Medulla oblongata (tissue), 1 donor: ENCODE measurements at regions not wholly inside any gene's neighbourhood (a gene's known extent, or its start where the extent isn't known, plus 50 kb on each side); places are given as distances from the start of the nearest gene placed in this dataset.

ENCODE experiments used
- DNase-seq: peaks from one replicate; pipeline ENCODE4 v3.0.0-alpha.2; 2015; ENCODE audit errors: extremely low spot score

- peak; percentile 97 for DNase-seq
These were observed 169.8 kb upstream of the RAI14 start for GRCh38 chr5:34486160-34486848.

DNA sequence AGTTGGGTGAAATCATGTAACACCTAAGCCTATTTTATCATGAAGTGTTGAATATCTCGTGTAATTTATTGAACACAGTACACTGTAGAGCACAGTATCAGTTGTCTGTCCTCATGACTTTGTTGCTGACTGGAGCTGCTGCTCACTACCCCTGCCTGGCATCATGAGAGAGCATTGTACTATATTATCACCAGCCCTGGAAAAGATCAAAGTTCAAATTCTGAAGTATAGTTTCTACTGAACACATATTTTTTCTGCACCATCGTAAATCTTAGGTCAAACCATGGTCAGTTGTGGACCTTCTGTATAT lies 169.3 kb upstream of the RAI14 start:
- DNase-seq: no peak

DNA sequence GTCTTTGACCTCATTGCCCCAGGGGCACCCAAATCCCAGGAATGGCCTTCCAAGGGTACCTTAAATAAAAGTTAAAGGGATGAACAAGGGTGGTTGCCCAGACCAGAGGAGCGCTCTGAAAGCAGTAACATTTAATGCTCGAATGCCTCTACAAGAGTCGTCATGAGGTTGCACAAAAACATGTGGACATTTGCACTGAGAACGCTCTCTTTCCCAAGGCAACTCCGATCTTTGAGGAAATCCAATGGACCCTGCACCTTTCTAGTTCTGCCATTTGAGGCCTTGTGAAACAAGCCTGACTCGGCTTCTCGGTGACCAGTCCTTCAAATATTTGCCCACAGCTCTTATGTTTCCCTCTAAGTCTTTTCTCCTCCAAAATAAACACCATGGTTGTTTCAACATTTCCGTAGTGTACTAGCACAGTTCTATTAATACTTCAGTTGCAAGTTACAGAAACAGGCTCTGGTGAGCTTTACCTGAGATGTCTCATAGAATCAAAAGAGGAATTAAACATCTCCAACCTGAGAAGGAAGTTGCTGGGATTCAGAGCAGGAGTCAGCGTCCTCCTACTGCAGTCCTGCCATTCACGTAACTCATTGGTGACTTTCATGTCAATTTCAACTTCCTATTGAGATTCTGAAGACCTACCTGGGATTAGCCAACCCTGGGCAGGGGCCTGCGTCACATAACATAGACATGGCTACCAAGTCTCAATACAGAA lies 168.8 kb upstream of the RAI14 start:
- no peak for DNase-seq

DNA sequence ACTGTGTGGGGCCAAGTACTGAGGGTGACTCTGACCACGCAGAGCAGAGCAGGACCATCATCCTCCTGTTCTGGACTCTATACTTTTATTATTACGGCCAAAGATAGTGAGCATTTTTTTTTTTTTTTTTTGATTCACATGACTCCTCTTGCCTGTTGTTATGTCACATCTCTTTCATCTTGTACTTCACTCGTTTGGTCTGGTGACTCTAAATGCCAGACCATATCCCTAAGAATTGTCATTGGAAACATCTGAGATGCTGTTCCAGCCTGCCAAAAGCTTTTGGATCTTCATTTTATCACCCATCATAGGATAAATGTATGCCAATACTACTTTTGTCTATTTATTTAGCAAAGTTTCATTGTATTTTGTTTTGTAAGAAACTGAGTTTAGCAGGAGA lies 168.2 kb upstream of the RAI14 start:
- DNase-seq: no peak

- no peak for DNase-seq
These were observed 167.1 kb upstream of the RAI14 start for GRCh38 chr5:34488984-34489383.

DNA sequence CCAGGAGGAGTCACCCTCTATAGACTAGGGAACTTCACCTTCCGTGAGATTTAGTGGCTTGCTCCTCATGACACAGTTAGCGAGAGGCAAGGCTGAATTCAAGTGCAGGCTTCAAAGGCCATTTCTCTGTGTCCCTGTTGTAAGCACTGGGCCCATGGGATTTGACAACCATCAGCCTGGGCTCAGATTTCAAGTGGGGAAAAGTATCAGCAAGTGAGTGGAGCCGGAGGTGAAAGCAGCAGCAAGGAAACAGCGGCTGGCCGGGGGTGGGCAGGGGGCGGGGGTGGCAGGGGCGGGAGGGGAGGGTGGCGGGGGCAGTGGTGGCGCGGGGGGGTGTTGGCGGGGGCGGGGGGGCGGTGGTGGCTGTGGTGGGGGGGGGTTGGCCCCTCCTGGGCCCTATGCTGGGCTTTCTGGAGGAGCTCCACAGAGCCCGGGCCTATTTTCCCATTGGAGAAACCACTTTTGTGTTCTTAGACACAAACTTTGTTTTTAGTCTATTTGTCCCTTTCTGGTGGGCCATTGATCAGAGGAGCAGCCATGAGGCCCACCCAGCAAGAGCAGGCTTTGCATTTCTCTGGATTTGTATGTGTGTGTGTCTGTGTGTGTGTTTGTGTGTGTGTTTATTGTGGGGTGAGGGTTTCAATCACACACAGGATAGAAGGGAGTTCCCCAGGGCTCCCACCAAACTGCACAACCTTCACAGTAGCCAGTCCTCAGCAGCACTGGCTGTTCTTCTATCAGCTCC lies 165.4 kb upstream of the RAI14 start:
- DNase-seq: no peak

DNA sequence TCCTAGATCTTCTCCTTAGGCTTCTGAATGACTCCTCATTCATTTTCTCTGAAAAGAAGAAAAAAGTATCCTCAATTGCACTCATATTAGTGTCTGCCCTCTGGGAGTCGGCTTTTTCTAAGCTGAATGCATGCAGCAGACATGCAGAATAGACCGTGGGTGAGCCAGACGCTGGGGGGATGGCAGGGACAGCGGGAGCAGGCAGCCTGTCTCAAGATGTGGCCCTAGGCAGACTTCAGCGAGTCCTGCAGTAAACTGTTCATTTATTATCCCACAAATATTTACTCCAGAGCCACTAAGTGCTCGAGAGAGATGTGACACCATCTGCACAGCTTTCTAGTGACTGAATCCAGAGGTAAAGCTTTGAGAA lies 164.9 kb upstream of the RAI14 start:
- no peak for DNase-seq

GRCh38 chr5:34494111-34494755 lies 161.9 kb upstream of the RAI14 start:
- DNase-seq: no peak

DNA sequence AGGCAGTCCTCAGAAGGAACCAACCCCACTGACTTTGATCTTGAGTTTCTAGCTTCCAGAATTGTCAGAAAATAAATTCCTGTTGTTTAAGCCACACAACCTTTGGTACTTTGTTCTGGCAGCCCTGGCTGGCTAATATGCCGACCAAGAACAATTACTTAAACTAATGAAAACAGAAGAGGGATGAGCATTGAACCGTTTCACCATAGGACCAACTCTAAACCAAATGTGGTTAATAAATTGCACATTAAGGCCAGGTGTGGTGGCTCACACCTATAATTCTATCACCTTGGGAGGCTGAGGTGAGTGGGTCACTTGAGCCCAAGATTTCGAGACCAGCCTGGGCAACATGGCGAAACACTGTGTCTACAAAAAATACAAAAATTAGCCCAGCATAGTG lies 160.9 kb upstream of the RAI14 start:
- no peak for DNase-seq

DNA sequence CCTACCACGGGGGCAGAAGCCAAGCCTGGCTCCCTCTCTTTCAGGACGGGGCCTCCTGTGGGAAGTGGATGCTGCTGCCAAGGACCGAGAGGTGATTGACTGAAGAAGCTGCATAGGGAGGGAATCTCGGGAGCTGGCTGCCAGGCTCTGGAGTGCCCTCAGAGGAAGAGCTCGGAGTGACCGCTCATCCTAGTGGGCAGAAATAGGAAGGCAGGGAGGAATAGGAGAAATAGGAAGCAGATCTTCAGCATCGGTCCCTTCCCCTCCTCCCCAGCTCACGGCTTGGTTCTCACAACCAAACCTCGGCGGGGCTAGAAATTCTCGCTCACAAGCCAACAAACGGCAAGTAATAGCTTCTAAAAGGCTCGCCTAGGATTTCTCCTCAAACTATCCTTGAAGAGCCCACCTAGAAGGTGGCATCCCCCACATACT lies 159.9 kb upstream of the RAI14 start:
- no peak for DNase-seq

GRCh38 chr5:34496701-34497469 lies 159.2 kb upstream of the RAI14 start:
- DNase-seq: peak; percentile 53

DNA sequence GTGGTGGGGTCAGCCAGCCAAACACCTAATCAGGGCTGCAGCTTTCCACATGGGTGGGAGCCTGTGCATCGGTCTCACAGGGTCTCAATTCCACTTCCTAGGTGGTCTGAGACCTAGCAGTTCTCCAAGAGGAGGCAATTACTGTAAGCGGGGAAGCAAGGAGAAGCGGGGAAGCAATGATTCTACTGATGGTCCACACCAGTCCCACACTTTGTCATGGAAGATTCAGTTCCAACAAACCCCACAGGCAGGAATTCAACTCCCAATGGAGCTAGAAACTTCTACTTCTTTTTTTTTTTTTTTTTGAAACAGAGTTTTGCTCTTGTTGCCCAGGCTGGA lies 158.7 kb upstream of the RAI14 start:
- no peak for DNase-seq

DNA sequence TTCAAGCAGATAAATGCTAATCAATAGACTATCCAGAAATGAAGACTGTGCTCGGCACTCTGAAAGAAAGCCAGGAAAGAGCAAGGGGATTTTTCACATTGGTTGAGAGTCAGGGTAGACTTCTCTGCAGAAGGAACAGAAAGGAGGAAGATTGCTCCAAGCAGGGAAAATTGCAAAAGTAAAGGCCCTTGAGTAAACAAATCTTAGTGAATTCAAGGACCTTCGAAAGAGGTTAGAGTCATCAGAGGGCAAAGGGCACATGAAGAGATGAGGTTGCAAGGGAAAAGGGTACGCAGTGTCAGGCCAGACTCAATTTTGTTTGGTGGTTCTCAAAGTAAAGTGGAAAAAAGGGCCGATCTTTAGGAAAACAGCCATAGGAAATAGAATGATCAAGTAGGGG lies 157.6 kb upstream of the RAI14 start:
- no peak for DNase-seq

DNA sequence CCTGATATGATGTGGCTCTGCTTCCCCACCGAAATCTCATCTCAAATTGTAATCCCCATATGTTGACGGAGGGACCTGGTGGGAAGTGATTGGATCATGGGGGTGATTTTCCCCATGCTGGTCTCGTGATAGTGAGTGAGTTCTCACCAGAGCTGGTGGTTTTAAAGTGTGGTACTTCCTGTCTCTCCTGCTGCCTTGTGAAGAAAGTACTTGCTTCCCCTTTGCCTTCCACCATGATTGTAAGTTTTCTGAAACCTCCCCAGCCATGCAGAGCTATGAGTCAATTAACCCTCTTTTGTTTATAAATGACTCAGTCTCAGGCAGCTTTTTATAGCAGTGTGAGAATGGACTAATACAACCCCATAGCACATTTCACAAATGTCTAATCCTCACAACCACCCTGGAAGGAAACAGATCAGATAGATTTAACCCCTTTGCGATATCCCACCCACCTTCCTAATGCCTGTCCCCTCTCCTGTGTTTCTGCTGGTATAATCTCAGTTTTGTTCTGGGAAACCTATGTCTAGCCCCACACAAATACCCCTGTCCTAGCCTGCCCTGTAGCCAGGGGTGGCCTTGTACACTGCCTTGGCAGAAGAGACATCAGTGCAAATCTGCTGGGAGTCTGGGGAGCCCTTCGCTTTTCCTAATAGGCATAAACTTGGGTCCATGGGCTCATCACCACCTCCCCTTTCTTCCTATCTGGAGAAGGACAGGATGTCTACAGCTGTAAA lies 157.0 kb upstream of the RAI14 start:
- DNase-seq: no peak

GRCh38 chr5:34500236-34500847 lies 155.8 kb upstream of the RAI14 start:
- DNase-seq: no peak

DNA sequence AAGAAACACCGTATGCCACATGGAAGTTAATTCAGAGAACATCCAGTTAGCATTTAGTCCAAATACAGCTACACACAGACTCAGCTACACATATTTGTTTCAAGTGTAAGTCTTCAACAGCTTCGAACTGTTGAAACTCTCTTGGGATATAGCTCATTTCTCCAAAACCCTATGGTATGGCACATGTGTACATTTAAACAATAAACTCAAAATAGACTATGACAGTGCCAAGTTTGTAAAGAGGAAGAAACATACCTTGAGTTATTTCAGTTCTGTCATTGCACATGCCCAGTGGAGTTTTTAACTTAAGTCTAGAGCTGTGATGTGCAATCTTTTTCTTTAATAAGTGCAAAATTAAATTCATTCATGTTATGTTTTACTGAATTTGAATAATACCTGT lies 155.1 kb upstream of the RAI14 start:
- no peak for DNase-seq

- no peak for DNase-seq
These were observed 154.3 kb upstream of the RAI14 start for GRCh38 chr5:34501840-34502239.

DNA sequence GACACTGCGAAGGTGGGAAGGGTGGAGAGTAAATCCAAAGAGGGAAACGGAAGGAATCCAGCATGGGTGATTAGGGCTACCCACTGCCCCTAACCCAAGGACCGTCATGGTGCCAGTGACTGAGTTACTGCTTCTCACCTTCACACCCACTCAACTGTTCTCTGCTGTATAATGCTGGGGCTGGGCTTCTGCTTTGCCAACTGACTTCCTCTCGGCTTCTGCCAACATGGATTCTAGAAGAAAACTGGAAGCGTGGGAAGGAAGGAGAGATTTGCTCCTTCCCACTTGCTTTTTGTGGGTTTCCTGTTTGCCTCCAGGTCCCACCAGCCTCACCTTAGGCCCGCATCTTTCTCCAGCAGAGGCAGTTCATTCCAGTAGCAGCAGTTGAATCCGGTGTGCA lies 153.5 kb upstream of the RAI14 start:
- no peak for DNase-seq

- DNase-seq: peak; percentile 93
These were observed 152.5 kb upstream of the RAI14 start for GRCh38 chr5:34503379-34504253.

- DNase-seq: no peak
These were observed 151.2 kb upstream of the RAI14 start for GRCh38 chr5:34504967-34505366.
